ENCODE measurements at regions not wholly inside any gene's neighbourhood (a gene's known extent, or its start where the extent isn't known, plus 50 kb on each side); places are given as distances from the start of the nearest gene placed in this dataset.
"Not testable (repeated sequence)": the region's sequence is repeated elsewhere in the genome, so short reads cannot be mapped to it uniquely, and the experiment has no call there.

GRCh38 chr11:129699711-129700304 is 115.8 kb upstream of the TMEM45B start:
- no peak for DNase-seq (ENCODE audit: low spot score)

DNA sequence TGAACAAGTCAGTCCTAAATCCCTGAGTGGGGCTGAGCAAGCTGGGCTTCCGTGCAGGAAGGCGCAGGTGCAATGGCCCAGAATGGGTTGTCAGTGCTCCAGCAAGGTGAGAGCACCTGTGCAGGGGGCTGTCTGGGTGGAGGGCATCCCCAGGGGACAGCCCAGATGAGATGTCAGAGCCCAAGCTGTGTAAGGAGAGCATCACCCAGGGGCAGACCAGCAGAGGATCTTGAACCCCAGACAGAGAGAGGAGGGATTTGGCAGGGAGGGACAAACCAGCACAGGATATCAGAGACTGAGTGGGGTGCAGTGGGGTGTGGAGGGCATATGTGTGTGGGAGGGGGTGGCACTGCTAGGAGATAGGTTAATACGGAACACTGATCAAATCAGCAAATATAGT is 114.9 kb upstream of the TMEM45B start:
- DNase-seq (ENCODE audit: low spot score): no peak

GRCh38 chr11:129701706-129702105 is 113.9 kb upstream of the TMEM45B start:
- no peak for DNase-seq (ENCODE audit: low spot score)

- DNase-seq (ENCODE audit: low spot score): no peak
Observed at GRCh38 chr11:129702410-129703398, 112.9 kb upstream of the TMEM45B start.

GRCh38 chr11:129703846-129704245 is 111.8 kb upstream of the TMEM45B start:
- DNase-seq (ENCODE audit: low spot score): no peak

DNA sequence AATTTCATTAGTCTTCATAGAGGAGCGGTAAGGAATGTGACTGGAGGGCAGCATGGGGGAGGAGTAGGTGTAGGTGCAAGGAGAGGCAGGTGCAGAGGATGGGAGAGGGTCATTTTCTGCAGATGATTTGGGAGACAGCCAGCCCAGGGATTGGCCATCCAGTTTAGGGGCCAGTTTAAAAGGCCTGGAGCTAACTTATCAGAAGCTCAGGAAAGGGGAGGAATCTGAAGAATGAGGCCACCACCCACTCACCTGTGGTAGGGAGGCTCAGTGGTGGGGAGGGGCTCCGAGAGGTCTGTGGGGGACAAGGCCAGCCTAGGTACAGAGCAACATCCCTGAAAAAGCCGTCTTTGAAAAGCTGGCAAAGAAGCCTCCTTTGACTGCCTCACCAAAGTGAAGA is 110.8 kb upstream of the TMEM45B start:
- no peak for DNase-seq (ENCODE audit: low spot score)

DNA sequence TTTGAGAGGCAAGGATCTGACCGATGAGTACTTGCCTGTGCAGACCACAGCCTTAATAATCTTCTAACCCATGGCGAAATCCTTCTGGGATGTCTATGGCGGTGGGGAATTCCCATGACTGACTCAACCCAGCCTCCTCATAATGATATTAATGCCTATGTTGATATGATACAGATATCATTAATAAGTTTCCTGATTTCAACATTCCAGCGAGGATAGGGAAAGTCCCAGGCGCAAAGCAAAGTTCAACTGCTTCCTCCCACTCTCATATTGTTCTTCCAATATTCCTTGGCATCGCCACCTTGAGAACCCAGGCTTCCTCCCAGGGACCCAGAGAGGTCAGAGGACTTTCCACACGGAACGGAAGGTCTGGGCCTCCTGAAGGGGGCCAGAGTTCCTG is 110.3 kb upstream of the TMEM45B start:
- no peak for DNase-seq (ENCODE audit: low spot score)

DNA sequence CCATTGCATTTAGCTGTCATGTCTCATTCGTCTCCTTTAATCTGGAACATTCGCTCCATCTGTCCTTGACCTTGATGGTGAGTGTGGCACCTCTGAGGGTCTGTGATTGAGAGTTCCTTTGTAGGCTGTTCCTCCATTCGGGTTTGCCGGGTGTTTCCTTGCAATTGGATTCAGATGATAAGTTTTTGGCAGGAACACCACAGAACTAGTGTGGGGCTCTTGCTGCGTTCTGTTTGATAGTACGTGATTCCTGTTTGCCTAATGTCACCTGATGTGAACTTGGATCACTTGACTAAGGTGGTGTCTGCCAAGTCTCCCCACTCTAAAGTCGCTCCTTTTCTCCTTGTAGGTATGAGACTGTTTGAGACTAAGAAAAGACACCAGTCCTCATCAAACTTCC is 109.7 kb upstream of the TMEM45B start:
- DNase-seq (ENCODE audit: low spot score): no peak

DNA sequence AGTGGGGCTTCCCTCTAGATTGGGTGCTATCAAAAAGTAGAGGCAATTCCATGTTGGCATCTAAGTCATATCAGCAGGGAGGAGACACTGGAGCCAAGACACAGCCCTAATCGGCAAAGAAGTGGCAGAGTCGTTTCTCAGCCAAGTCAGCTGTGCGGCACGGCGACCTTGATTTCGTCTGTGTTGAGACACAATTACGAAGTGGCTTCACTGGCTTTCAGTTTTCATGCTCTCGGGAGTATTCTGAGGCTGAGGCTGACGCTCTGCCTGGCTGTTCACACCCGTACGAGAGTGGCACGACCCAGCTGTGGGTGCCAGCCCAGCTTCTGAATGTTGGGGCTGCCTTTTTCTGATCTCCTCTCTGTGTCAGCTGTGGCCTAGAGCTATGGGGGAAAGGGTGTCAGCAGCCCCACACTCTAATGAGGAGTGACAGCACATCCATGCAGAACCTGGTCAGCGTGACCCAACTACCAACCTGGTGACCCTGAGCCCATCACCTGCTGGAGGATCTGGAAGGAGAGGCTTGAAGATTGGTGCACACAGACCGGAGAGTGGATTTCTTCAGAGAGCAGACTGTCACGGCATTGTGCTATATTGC is 105.7 kb upstream of the TMEM45B start:
- no peak for DNase-seq (ENCODE audit: low spot score)

GRCh38 chr11:129710423-129710822 is 105.2 kb upstream of the TMEM45B start:
- DNase-seq (ENCODE audit: low spot score): no peak

GRCh38 chr11:129711760-129712159 is 103.9 kb upstream of the TMEM45B start:
- no peak for DNase-seq (ENCODE audit: low spot score)

DNA sequence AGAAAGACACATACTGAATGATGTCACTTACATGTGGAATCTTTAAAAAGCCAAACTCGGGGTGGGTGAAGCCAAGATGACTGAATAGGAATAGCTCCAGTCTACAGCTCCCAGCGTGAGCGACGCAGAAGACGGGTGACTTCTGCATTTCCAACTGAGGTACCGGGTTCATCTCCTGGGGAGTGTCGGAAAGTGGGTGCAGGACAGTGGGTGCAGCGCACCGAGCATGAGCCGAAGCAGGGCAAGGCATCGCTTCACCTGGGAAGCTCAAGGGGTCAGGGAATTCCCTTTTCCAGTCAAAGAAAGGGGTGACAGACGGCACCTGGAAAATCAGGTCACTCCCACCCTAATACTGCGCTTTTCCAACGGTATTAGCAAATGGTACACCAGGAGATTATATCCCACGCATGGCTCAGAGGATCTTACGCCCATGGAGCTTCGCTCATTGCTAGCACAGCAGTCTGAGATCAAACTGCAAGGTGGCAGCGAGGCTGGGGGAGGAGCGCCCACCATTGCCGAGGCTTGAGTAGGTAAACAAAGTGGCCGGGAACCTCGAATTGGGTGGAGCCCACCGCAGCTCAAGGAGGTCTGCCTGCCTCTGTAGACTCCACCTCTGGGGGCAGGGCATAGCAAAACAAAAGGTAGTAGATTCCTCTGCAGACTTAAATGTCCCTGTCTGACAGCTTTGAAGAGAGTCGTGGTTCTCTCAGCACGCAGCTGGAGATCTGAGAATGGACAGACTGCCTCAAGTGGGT is 103.0 kb upstream of the TMEM45B start:
- not testable (repeated sequence) for DNase-seq (ENCODE audit: low spot score)

GRCh38 chr11:129719037-129719436 is 96.6 kb upstream of the TMEM45B start:
- no peak for DNase-seq (ENCODE audit: low spot score)

DNA sequence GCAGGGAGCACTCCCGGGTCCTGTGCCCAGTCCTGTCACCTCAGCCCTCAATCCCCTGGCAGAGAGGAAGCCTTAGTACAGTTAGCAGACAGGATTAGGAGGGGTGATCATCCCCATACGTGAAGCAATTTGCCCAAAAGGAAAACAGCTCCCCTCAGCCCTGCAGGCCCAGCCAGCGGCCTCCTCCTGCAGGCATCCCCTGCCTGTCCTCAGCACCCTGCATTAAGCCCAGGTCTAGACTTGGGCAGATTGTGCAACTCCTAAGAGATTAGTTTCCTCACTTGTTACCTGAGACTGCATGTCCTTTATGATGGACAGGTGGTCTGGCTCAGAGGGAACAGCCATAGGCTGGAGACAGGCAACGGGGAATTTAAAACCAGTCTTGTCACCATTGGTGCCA is 95.5 kb upstream of the TMEM45B start:
- no peak for DNase-seq (ENCODE audit: low spot score)

DNA sequence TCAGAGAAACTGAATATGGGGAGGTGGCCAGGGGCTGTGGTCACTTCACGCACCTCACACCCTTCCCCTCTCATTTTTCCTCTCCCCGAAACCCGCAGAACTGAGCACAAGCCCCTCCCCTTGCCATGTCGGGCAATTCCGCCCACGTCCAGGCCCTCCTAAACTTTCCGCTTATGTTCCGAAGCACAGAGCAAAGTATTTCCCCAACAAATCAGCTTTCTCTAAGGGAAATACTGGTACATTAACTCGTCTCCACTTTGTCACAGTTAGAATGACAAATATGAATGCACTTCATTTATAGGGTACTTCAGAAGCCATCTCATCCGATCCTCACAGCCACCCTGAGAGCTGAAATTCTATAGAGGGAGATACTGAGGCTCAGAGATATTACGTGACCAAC is 94.7 kb upstream of the TMEM45B start:
- no peak for DNase-seq (ENCODE audit: low spot score)

- no peak for DNase-seq (ENCODE audit: low spot score)
Observed at GRCh38 chr11:129721685-129722084, 94.0 kb upstream of the TMEM45B start.

DNA sequence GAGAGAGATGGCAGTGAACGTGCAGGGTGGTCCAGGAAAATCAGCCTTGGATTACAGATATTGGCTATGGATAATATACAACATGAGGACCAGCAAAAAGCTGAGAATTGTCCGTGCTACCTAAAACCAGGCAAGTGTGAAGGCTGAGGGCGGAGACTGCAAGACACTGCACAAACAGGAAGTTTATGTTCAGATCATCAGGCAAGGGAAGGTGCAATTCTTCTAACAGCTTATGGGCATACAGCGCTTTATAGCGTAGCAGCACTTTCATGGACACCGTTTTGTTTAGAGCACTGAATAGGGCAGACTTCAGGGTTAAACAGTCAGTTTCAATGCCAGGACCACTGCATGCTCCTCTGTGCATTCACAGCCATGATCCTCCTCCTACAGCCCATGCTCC is 93.1 kb upstream of the TMEM45B start:
- no peak for DNase-seq (ENCODE audit: low spot score)

- DNase-seq (ENCODE audit: low spot score): no peak
Observed at GRCh38 chr11:129723146-129723760, 92.4 kb upstream of the TMEM45B start.

DNA sequence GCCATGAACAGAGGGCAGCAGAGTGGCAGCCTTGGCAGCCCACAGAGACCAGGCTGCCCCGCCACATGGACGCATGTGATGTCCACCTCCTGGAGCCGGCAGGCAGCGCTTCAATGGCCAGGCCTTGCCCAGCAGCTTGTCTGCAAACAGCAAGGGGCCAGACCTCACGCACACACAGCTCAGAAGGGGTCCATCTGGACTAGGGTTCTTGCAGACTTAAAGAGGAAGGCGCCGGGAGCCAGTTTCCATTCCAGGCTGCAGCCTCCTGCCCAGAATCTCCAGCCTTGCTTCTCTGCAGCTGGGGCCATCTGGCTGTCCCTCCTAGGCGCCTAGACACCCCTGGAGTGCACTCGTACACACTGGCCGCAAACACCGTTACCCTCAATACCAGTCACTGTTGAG is 91.9 kb upstream of the TMEM45B start:
- DNase-seq (ENCODE audit: low spot score): no peak

DNA sequence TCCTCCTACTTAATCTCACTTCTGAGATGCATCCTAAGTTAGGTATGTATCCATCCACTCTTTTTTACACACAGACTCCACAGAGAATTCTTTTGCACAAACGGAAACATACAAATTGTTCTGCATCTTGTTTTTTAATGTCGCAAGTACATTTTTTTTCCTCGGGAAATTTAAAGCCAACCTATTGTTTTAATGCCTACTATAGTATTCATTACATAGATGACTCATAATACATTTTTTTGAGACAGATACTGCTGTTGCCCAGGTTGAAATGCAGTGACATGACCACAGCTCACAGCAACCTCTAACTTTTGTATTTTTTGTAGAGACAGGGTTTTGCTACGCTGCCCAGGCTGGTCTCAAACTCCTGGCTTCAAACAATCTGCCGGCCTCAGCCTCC is 90.8 kb upstream of the TMEM45B start:
- DNase-seq (ENCODE audit: low spot score): no peak

GRCh38 chr11:129726179-129726578 is 89.5 kb upstream of the TMEM45B start:
- no peak for DNase-seq (ENCODE audit: low spot score)

- no peak for DNase-seq (ENCODE audit: low spot score)
Observed at GRCh38 chr11:129728581-129728980, 87.1 kb upstream of the TMEM45B start.
